Trophoblast cell (in vitro differentiated cells and primary cell): ENCODE measurements at regions not wholly inside any gene's neighbourhood (a gene's known extent, or its start where the extent isn't known, plus 50 kb on each side); places are given as distances from the start of the nearest gene placed in this dataset.

Experiments used
- DNase-seq, 2 donors: peaks; one replicate each; pipeline ENCODE4 v3.0.0-alpha.2; 2016
- H2AFZ ChIP-seq: 2 replicates; pipeline ENCODE4 v1.6.1; 2013; ENCODE audit warnings: low read length, moderate library complexity, mild to moderate bottlenecking; ENCODE audit not compliant: insufficient read depth, poor library complexity
- H2AK5ac ChIP-seq: 2 replicates; pipeline ENCODE4 v1.6.1; 2013; ENCODE audit warnings: mild to moderate bottlenecking, low read length
- H2BK120ac ChIP-seq: 2 replicates; pipeline ENCODE4 v1.6.1; 2013; ENCODE audit warnings: low read length, mild to moderate bottlenecking, moderate library complexity; ENCODE audit not compliant: insufficient read depth, poor library complexity
- H2BK12ac ChIP-seq: 2 replicates; pipeline ENCODE4 v1.6.1; 2013; ENCODE audit warnings: mild to moderate bottlenecking, low read length, moderate library complexity
- H2BK5ac ChIP-seq: 2 replicates; pipeline ENCODE4 v1.6.1; 2013; ENCODE audit warnings: low read length, low read depth, moderate library complexity, mild to moderate bottlenecking; ENCODE audit not compliant: poor library complexity
- H3K14ac ChIP-seq: 2 replicates; pipeline ENCODE4 v1.6.1; 2013; ENCODE audit warnings: mild to moderate bottlenecking, low read length
- H3K18ac ChIP-seq: 2 replicates; pipeline ENCODE4 v1.6.1; 2013; ENCODE audit warnings: mild to moderate bottlenecking, low read length
- H3K23ac ChIP-seq: 2 replicates; pipeline ENCODE4 v1.6.1; 2013; ENCODE audit warnings: low read length
- H3K27ac ChIP-seq: 2 replicates; pipeline ENCODE4 v1.5.1; 2013; ENCODE audit warnings: low read depth, mild to moderate bottlenecking, inconsistent platforms, low read length, moderate library complexity
- H3K27me3 ChIP-seq: 2 replicates; pipeline ENCODE4 v1.6.1; 2013; ENCODE audit warnings: inconsistent platforms, mild to moderate bottlenecking, low read length, moderate library complexity; ENCODE audit not compliant: insufficient read depth
- H3K36me3 ChIP-seq, 2 experiments: 1 replicate in 1 of 2; 2 replicates in 1 of 2; pipeline ENCODE4 v1.6.1; 2013; ENCODE audit warnings: low read length in 2 of 2, mild to moderate bottlenecking in 2 of 2, moderate library complexity in 1 of 2; ENCODE audit not compliant: insufficient read depth in 2 of 2, control insufficient read depth in 1 of 2
- H3K4ac ChIP-seq: 2 replicates; pipeline ENCODE4 v1.6.1; 2013; ENCODE audit warnings: low read depth, mild to moderate bottlenecking, low read length, moderate library complexity
- H3K4me1 ChIP-seq, 2 experiments: 1 replicate in 1 of 2; 2 replicates in 1 of 2; pipeline ENCODE4 v1.6.1; 2013; ENCODE audit warnings: low read length in 2 of 2, mild to moderate bottlenecking in 2 of 2, moderate library complexity in 1 of 2; ENCODE audit not compliant: insufficient read depth in 2 of 2, control insufficient read depth in 1 of 2
- H3K4me2 ChIP-seq: 2 replicates; pipeline ENCODE4 v1.6.1; 2013; ENCODE audit warnings: inconsistent platforms, mild to moderate bottlenecking, low read length, moderate library complexity
- H3K4me3 ChIP-seq: 2 replicates; pipeline ENCODE4 v1.5.1; 2013; ENCODE audit warnings: mild to moderate bottlenecking, low read depth, low read length, inconsistent platforms
- H3K79me1 ChIP-seq: one replicate; pipeline ENCODE4 v1.6.1; 2013; ENCODE audit warnings: low read length
- H3K79me2 ChIP-seq: 2 replicates; pipeline ENCODE4 v1.6.1; 2013; ENCODE audit warnings: low read length, mild to moderate bottlenecking; ENCODE audit not compliant: control insufficient read depth, insufficient read depth, poor library complexity
- H3K9ac ChIP-seq: 2 replicates; pipeline ENCODE4 v1.6.1; 2013; ENCODE audit warnings: mild to moderate bottlenecking, low read length
- H3K9me3 ChIP-seq: 2 replicates; pipeline ENCODE4 v1.6.1; 2013; ENCODE audit warnings: low read depth, mild to moderate bottlenecking, control low read depth, inconsistent platforms, low read length; ENCODE audit not compliant: insufficient read depth
- H4K12ac ChIP-seq: 2 replicates; pipeline ENCODE4 v1.6.1; 2013; ENCODE audit warnings: low read depth, mild to moderate bottlenecking, low read length, moderate library complexity
- H4K8ac ChIP-seq: 2 replicates; pipeline ENCODE4 v1.6.1; 2013; ENCODE audit warnings: low read depth, mild to moderate bottlenecking, low read length, moderate library complexity
- H4K91ac ChIP-seq: one replicate; pipeline ENCODE4 v1.6.1; 2013; ENCODE audit warnings: low read depth, mild to moderate bottlenecking, low read length, moderate library complexity
- WGBS: extraction: QIAGEN DNeasy Blood & Tissue Kit; methylation state at CpG from one replicate; pipeline ENCODE4 v1.1.7; 2013; ENCODE audit warnings: missing lambda C conversion rate; ENCODE audit not compliant: insufficient read length, insufficient coverage; ENCODE audit errors: extremely low coverage; 5-methylcytosine and 5-hydroxymethylcytosine counted together

DNA sequence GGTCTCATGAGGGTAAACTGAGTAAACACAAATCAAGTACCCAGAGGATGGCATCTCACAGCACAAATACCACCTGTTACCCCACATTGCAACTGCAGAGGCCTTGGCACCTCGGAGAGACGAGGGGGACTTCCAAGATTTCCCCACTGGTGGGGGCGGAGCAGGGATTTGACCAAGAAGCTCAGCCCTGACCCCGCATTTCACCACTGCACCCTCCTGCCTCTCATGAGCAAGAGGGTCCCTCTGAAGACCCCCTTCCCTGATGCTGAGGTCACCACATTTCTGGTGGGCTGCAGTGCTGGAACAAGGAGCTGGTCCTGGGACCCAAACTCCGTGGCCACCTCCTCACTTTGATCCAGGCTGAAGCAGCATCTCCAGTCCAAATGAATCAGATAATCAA, 342.4 kb downstream of the NPHP4 start:
- H2AFZ ChIP-seq: no peak overlapping the region
- no peak overlapping the region for H2BK12ac ChIP-seq
- no peak overlapping the region for H4K12ac ChIP-seq
- no peak overlapping the region for H3K27ac ChIP-seq
- peaks cover 2 to 15% of the 10 kb centered on the region in 2 experiments for H3K4me1 ChIP-seq
- no peaks in the 10 kb centered on the region for H3K79me2 ChIP-seq
- H3K27me3 ChIP-seq: no peaks in the 10 kb centered on the region
- no peak overlapping the region for H3K14ac ChIP-seq
- no peak overlapping the region for H3K18ac ChIP-seq
- no peaks in the 10 kb centered on the region for H3K36me3 ChIP-seq
- H3K9me3 ChIP-seq: peaks cover 4% of the 10 kb centered on the region
- no peak overlapping the region for H3K9ac ChIP-seq
- H3K4ac ChIP-seq: no peak overlapping the region
- H4K8ac ChIP-seq: no peak overlapping the region
- H2BK120ac ChIP-seq: no peak overlapping the region
- WGBS: no CpG with 5 or more reads among the region's 5 CpGs
- H3K4me2 ChIP-seq: no peak overlapping the region
- H3K79me1 ChIP-seq: no peaks in the 10 kb centered on the region
- no peak overlapping the region for H3K4me3 ChIP-seq
- no peak overlapping the region for H2BK5ac ChIP-seq
- H4K91ac ChIP-seq: no peak overlapping the region
- DNase-seq: no peak
- H2AK5ac ChIP-seq: no peak overlapping the region
- no peak overlapping the region for H3K23ac ChIP-seq

DNA sequence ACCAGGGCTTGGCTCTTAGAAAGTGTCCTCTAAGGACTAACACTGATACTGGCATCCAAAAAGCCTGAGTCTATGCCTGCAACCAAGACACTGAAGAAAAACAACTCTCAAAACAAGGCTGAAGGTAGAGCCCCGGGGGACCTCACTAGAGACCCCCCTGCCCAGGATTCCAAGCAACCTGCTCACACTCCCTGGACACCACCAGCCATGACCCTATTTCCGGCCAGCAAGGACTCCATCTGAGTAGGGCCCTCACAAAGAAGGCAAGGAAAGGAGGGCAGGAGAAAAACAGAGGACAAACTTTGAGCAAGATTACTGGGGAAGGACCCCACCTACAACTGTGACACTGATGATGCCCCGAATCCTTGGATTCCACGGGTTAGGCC, 343.1 kb downstream of the NPHP4 start:
- H3K9ac ChIP-seq: no peak overlapping the region
- no peak overlapping the region for H3K4me3 ChIP-seq
- H3K27ac ChIP-seq: no peak overlapping the region
- H3K14ac ChIP-seq: no peak overlapping the region
- peaks cover 2 to 15% of the 10 kb centered on the region in 2 experiments for H3K4me1 ChIP-seq
- H3K79me2 ChIP-seq: no peaks in the 10 kb centered on the region
- H4K91ac ChIP-seq: no peak overlapping the region
- H4K8ac ChIP-seq: no peak overlapping the region
- no peaks in the 10 kb centered on the region for H3K27me3 ChIP-seq
- H3K36me3 ChIP-seq: no peaks in the 10 kb centered on the region
- H2AK5ac ChIP-seq: no peak overlapping the region
- H3K4me2 ChIP-seq: no peak overlapping the region
- peaks cover 7% of the 10 kb centered on the region for H3K9me3 ChIP-seq
- no peak for DNase-seq
- no peak overlapping the region for H3K18ac ChIP-seq
- no CpG with 5 or more reads among the region's 4 CpGs for WGBS
- H4K12ac ChIP-seq: no peak overlapping the region
- no peak overlapping the region for H2BK12ac ChIP-seq
- no peak overlapping the region for H2BK120ac ChIP-seq
- no peak overlapping the region for H2BK5ac ChIP-seq
- no peak overlapping the region for H2AFZ ChIP-seq
- no peaks in the 10 kb centered on the region for H3K79me1 ChIP-seq
- H3K4ac ChIP-seq: no peak overlapping the region
- H3K23ac ChIP-seq: no peak overlapping the region

DNA sequence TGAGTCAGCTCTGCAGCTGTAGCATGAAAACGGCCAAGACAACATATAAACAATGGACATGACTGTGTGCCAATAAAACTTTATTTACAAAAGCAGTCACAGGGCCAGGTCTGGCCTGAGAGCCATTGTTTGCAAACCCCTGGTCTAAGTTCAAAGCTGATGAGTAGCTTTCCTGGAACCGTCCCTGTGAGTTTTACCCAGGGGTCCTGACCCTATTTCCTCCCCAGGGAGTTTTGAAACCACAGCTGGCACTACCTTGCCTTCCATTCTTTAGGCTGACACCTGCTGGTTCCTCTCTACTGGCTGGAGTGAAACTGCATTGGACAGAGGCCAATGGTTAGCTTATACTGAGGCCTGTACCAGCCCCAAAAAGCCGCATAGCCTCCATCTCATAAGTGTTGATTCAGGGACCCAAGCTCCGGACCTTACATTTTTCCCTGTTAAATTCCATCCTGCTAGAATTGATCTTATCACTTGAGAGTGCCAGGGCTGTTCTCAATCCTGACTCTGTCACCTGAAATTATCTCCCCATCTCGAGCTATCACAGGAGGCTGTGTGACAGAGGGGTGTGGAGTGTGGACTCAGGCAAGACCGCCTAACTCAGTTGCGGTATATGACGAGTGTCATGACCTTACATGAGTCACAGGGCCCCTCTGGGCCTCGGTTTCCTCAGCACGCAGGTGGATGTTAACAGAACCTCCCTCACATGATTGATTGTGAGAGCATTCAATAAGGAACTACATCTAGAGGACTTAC, 343.6 kb downstream of the NPHP4 start:
- no peak overlapping the region for H2BK120ac ChIP-seq
- no peak overlapping the region for H3K4ac ChIP-seq
- no peak overlapping the region for H3K14ac ChIP-seq
- H4K91ac ChIP-seq: no peak overlapping the region
- no peak overlapping the region for H3K27ac ChIP-seq
- H3K18ac ChIP-seq: no peak overlapping the region
- peaks cover 11% of the 10 kb centered on the region for H3K9me3 ChIP-seq
- no peaks in the 10 kb centered on the region for H3K79me1 ChIP-seq
- no peak for DNase-seq
- no peaks in the 10 kb centered on the region for H3K79me2 ChIP-seq
- H2AFZ ChIP-seq: no peak overlapping the region
- H3K4me2 ChIP-seq: no peak overlapping the region
- no peak overlapping the region for H2BK12ac ChIP-seq
- no peak overlapping the region for H2BK5ac ChIP-seq
- no peak overlapping the region for H4K8ac ChIP-seq
- no peak overlapping the region for H4K12ac ChIP-seq
- no peak overlapping the region for H3K4me3 ChIP-seq
- no CpG with 5 or more reads among the region's 10 CpGs for WGBS
- no peaks in the 10 kb centered on the region for H3K36me3 ChIP-seq
- no peak overlapping the region for H3K9ac ChIP-seq
- no peak overlapping the region for H3K23ac ChIP-seq
- no peak overlapping the region for H2AK5ac ChIP-seq
- H3K4me1 ChIP-seq: peaks cover 2 to 15% of the 10 kb centered on the region in 2 experiments
- no peaks in the 10 kb centered on the region for H3K27me3 ChIP-seq

DNA sequence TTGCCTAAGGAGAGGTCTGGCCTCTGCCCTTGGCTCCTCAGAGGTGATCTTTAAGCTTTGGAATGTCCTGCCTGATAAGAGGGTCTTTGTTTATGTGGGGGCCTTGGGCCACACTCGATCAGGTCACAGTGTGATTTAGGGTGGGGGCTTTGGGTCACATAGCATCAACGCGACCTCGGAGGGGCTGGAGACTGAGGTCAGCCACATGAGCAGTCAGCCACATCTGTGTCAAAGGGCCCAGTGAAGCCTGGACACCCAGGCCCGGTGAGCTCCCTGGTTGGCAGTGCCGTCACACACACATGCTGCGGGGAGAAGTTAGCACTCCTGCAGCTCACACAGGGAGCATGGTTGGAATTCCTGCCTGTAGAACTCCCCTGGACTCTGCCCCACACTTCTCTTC, 345.0 kb downstream of the NPHP4 start:
- DNase-seq: no peak
- Histone ChIP-seq H3K36me3 (no peaks in the 10 kb centered on the region), H3K27me3 (no peaks in the 10 kb centered on the region), H3K27ac (no peak overlapping the region), H3K4me3 (no peak overlapping the region), H4K91ac (no peak overlapping the region), H3K4me2 (no peak overlapping the region), H3K9me3 (peaks cover 11% of the 10 kb centered on the region), H3K9ac (no peak overlapping the region), H3K18ac (no peak overlapping the region), H4K12ac (no peak overlapping the region), H2AFZ (no peak overlapping the region), H3K14ac (no peak overlapping the region), H4K8ac (no peak overlapping the region), H2BK12ac (no peak overlapping the region), H2BK120ac (no peak overlapping the region), H3K79me1 (no peaks in the 10 kb centered on the region), H2AK5ac (no peak overlapping the region), H3K4ac (no peak overlapping the region), H3K23ac (no peak overlapping the region), H3K4me1 (peaks cover 2 to 15% of the 10 kb centered on the region in 2 experiments), H3K79me2 (no peaks in the 10 kb centered on the region), H2BK5ac (no peak overlapping the region)
- no CpG with 5 or more reads among the region's 7 CpGs for WGBS
